Nephron progenitor cell (in vitro differentiated cells): ENCODE measurements at regions not wholly inside any gene's neighbourhood (a gene's known extent, or its start where the extent isn't known, plus 50 kb on each side); places are given as distances from the start of the nearest gene placed in this dataset.

Experiments used
- DNase-seq: peaks from one replicate; pipeline ENCODE4 v3.0.0; 2021
- H3K27ac Mint-ChIP-seq: 2 replicates; pipeline ENCODE4 v1.8.0; 2021; ENCODE audit warnings: mild to moderate bottlenecking, moderate library complexity, mixed read lengths
- H3K27me3 Mint-ChIP-seq: 2 replicates; pipeline ENCODE4 v1.8.0; 2021; ENCODE audit warnings: mild to moderate bottlenecking, low read depth, mixed read lengths; ENCODE audit not compliant: poor library complexity
- H3K36me3 Mint-ChIP-seq: 2 replicates; pipeline ENCODE4 v1.8.0; 2021; ENCODE audit warnings: low read depth, mixed read lengths
- H3K4me1 Mint-ChIP-seq: 2 replicates; pipeline ENCODE4 v1.8.0; 2021; ENCODE audit warnings: mixed read lengths
- H3K4me3 Mint-ChIP-seq: 2 replicates; pipeline ENCODE4 v1.8.0; 2021; ENCODE audit warnings: mild to moderate bottlenecking, moderate library complexity, mixed read lengths
- H3K9me3 Mint-ChIP-seq: 2 replicates; pipeline ENCODE4 v1.8.0; 2021; ENCODE audit warnings: mild to moderate bottlenecking, moderate library complexity, mixed read lengths
- CTCF ChIP-seq: fragments of 200-600 bp; sonication (generic); IDR thresholded peaks from 2 replicates; pipeline ENCODE4 v1.5.0; 2021; ENCODE audit warnings: antibody characterized with exemption

- Mint-ChIP-seq H3K27ac (no peak overlapping the region), H3K27me3 (peaks cover 4% of the 10 kb centered on the region)
These were observed 305.3 kb downstream of the LRIG3 start for GRCh38 chr12:58615047-58615446.

GRCh38 chr12:58615576-58615975 lies 304.7 kb downstream of the LRIG3 start:
- Mint-ChIP-seq H3K4me3 (no peak overlapping the region), H3K27me3 (peaks cover 4% of the 10 kb centered on the region), H3K27ac (no peak overlapping the region), H3K36me3 (no peaks in the 10 kb centered on the region), H3K9me3 (no peaks in the 10 kb centered on the region), H3K4me1 (no peaks in the 10 kb centered on the region)
- no peak for DNase-seq
- TF ChIP-seq CTCF, result no peak

More at GRCh38 chr12:58615047-58615446, 305.3 kb downstream of the LRIG3 start:
- Mint-ChIP-seq H3K36me3 (no peaks in the 10 kb centered on the region), H3K9me3 (no peaks in the 10 kb centered on the region), H3K4me1 (no peaks in the 10 kb centered on the region), H3K4me3 (no peak overlapping the region)
- no peak for DNase-seq
- TF ChIP-seq CTCF, result no peak

- Mint-ChIP-seq H3K27me3 (peaks cover 4% of the 10 kb centered on the region), H3K4me3 (no peak overlapping the region), H3K9me3 (no peaks in the 10 kb centered on the region), H3K4me1 (no peaks in the 10 kb centered on the region), H3K27ac (no peak overlapping the region), H3K36me3 (no peaks in the 10 kb centered on the region)
- no peak for DNase-seq
- no peak for TF ChIP-seq CTCF
These were observed 303.7 kb downstream of the LRIG3 start for GRCh38 chr12:58616618-58617017.

GRCh38 chr12:58621126-58621525 lies 299.2 kb downstream of the LRIG3 start:
- DNase-seq, result no peak
- Mint-ChIP-seq H3K4me1 (no peaks in the 10 kb centered on the region), H3K27ac (no peak overlapping the region), H3K27me3 (no peaks in the 10 kb centered on the region), H3K9me3 (peaks cover 11% of the 10 kb centered on the region), H3K36me3 (no peaks in the 10 kb centered on the region), H3K4me3 (no peak overlapping the region)
- TF ChIP-seq CTCF, result no peak

- Mint-ChIP-seq H3K27me3 (no peaks in the 10 kb centered on the region), H3K4me3 (no peak overlapping the region), H3K36me3 (no peaks in the 10 kb centered on the region), H3K4me1 (no peaks in the 10 kb centered on the region), H3K27ac (no peak overlapping the region), H3K9me3 (peaks cover 15% of the 10 kb centered on the region)
- no peak for DNase-seq
- TF ChIP-seq CTCF, result no peak
These were observed 290.9 kb downstream of the LRIG3 start for GRCh38 chr12:58629376-58629775.

GRCh38 chr12:58633479-58633878 lies 286.8 kb downstream of the LRIG3 start:
- no peak for DNase-seq
- Mint-ChIP-seq H3K27ac (no peak overlapping the region), H3K4me3 (no peak overlapping the region), H3K4me1 (no peaks in the 10 kb centered on the region), H3K27me3 (peaks cover 3% of the 10 kb centered on the region), H3K36me3 (peaks cover 7% of the 10 kb centered on the region), H3K9me3 (peaks cover 30% of the 10 kb centered on the region)
- no peak for TF ChIP-seq CTCF
